ENCODE measurements at regions not wholly inside any gene's neighbourhood (a gene's known extent, or its start where the extent isn't known, plus 50 kb on each side); places are given as distances from the start of the nearest gene placed in this dataset.
"Not testable (repeated sequence)": the region's sequence is repeated elsewhere in the genome, so short reads cannot be mapped to it uniquely, and the experiment has no call there.

GRCh38 chr7:34354899-34355298 lies 303.1 kb upstream of the NPSR1 start:
- Histone ChIP-seq H3K9me3 (no peaks in the 10 kb centered on the region), H3K4me1 (no peaks in the 10 kb centered on the region), H3K27ac (no peak overlapping the region), H3K36me3 (no peaks in the 10 kb centered on the region), H3K27me3 (no peaks in the 10 kb centered on the region), H3K4me3 (no peak overlapping the region)
- intact Hi-C loops (cut with DNase I; ENCODE audit: low total_unique reads) = no loop called here
- no peak for DNase-seq (ENCODE audit: low spot score in 2 of 2)
- no peak for TF ChIP-seq POLR2AphosphoS5 (IDR thresholded peaks at IDR 0.05)
- no peak for TF ChIP-seq POLR2A (IDR thresholded peaks at IDR 0.05)
- no peak for TF ChIP-seq CTCF (IDR thresholded peaks at IDR 0.05)

GRCh38 chr7:34357068-34357467 lies 300.9 kb upstream of the NPSR1 start:
- TF ChIP-seq POLR2AphosphoS5 (IDR thresholded peaks at IDR 0.05) = no peak
- no peak for TF ChIP-seq CTCF (IDR thresholded peaks at IDR 0.05)
- no peak for TF ChIP-seq POLR2A (IDR thresholded peaks at IDR 0.05)
- Histone ChIP-seq H3K4me1 (no peaks in the 10 kb centered on the region), H3K27me3 (no peaks in the 10 kb centered on the region), H3K4me3 (no peak overlapping the region), H3K27ac (no peak overlapping the region), H3K36me3 (no peaks in the 10 kb centered on the region), H3K9me3 (no peaks in the 10 kb centered on the region)
- DNase-seq (ENCODE audit: low spot score in 2 of 2) = no peak
- intact Hi-C loops (cut with DNase I; ENCODE audit: low total_unique reads) = loop anchor here (2.0 kb wide), 1 partner anchor 38 kb away; no protein-coding TSS in a partner anchor

GRCh38 chr7:34357946-34358345 lies 300.1 kb upstream of the NPSR1 start:
- Histone ChIP-seq H3K36me3 (no peaks in the 10 kb centered on the region), H3K27me3 (no peaks in the 10 kb centered on the region), H3K4me1 (no peaks in the 10 kb centered on the region), H3K27ac (no peak overlapping the region), H3K4me3 (no peak overlapping the region), H3K9me3 (no peaks in the 10 kb centered on the region)
- DNase-seq (ENCODE audit: low spot score in 2 of 2) = no peak
- no peak for TF ChIP-seq POLR2AphosphoS5 (IDR thresholded peaks at IDR 0.05)
- no peak for TF ChIP-seq POLR2A (IDR thresholded peaks at IDR 0.05)
- intact Hi-C loops (cut with DNase I; ENCODE audit: low total_unique reads) = loop anchor here (2.0 kb wide), 1 partner anchor 39 kb away; no protein-coding TSS in a partner anchor

GRCh38 chr7:34358578-34358977 lies 299.4 kb upstream of the NPSR1 start:
- H3K27me3 ChIP-seq; intact Hi-C loops (cut with DNase I; ENCODE audit: low total_unique reads); H3K36me3 ChIP-seq; DNase-seq (ENCODE audit: low spot score in 2 of 2); H3K27ac ChIP-seq; H3K9me3 ChIP-seq; H3K4me3 ChIP-seq; H3K4me1 ChIP-seq: not testable (repeated sequence)

- Histone ChIP-seq H3K4me3 (no peak overlapping the region), H3K36me3 (no peaks in the 10 kb centered on the region), H3K9me3 (no peaks in the 10 kb centered on the region), H3K27ac (no peak overlapping the region), H3K4me1 (no peaks in the 10 kb centered on the region), H3K27me3 (no peaks in the 10 kb centered on the region)
- DNase-seq (ENCODE audit: low spot score in 2 of 2) = no peak
- intact Hi-C loops (cut with DNase I; ENCODE audit: low total_unique reads) = no loop called here
- TF ChIP-seq POLR2AphosphoS5 (IDR thresholded peaks at IDR 0.05) (no peak), POLR2A (IDR thresholded peaks at IDR 0.05) (no peak), CTCF (IDR thresholded peaks at IDR 0.05) (no peak)
Observed at GRCh38 chr7:34361663-34362250, 296.3 kb upstream of the NPSR1 start.

- H3K9me3 ChIP-seq = no peaks in the 10 kb centered on the region
- H3K4me3 ChIP-seq = no peak overlapping the region
- no peak overlapping the region for H3K27ac ChIP-seq
- H3K36me3 ChIP-seq = no peaks in the 10 kb centered on the region
- no peak for DNase-seq (ENCODE audit: low spot score in 2 of 2)
- intact Hi-C loops (cut with DNase I; ENCODE audit: low total_unique reads) = no loop called here
- H3K4me1 ChIP-seq = no peaks in the 10 kb centered on the region
- TF ChIP-seq POLR2A (IDR thresholded peaks at IDR 0.05) = no peak
- no peak for TF ChIP-seq CTCF (IDR thresholded peaks at IDR 0.05)
- no peak for TF ChIP-seq POLR2AphosphoS5 (IDR thresholded peaks at IDR 0.05)
- H3K27me3 ChIP-seq = no peaks in the 10 kb centered on the region
Observed at GRCh38 chr7:34362621-34363020, 295.4 kb upstream of the NPSR1 start.

All from breast epithelium (tissue), 4 donors.